ENCODE measurements at regions not wholly inside any gene's neighbourhood (a gene's known extent, or its start where the extent isn't known, plus 50 kb on each side); places are given as distances from the start of the nearest gene placed in this dataset.
"Not testable (repeated sequence)": the region's sequence is repeated elsewhere in the genome, so short reads cannot be mapped to it uniquely, and the experiment has no call there.

- no peak for DNase-seq (ENCODE audit: low spot score)
- in situ Hi-C loops (cut with HindIII; ENCODE audit: low sequenced_read_pairs), result no loop called here
Measured at GRCh38 chr9:71322311-71322710, 200.9 kb upstream of the TRPM3 start.

GRCh38 chr9:71308454-71308853, 187.0 kb upstream of the TRPM3 start:
- in situ Hi-C loops (cut with HindIII; ENCODE audit: low sequenced_read_pairs), result no loop called here
- no peak for DNase-seq (ENCODE audit: low spot score)

- in situ Hi-C loops (cut with HindIII; ENCODE audit: low sequenced_read_pairs), result no loop called here
Measured at GRCh38 chr9:71306134-71306533, 184.7 kb upstream of the TRPM3 start.

GRCh38 chr9:71303351-71303750, 181.9 kb upstream of the TRPM3 start:
- DNase-seq (ENCODE audit: low spot score), result no peak
- in situ Hi-C loops (cut with HindIII; ENCODE audit: low sequenced_read_pairs), result no loop called here

More at GRCh38 chr9:71306134-71306533, 184.7 kb upstream of the TRPM3 start:
- no peak for DNase-seq (ENCODE audit: low spot score)

GRCh38 chr9:71302776-71303175, 181.4 kb upstream of the TRPM3 start:
- in situ Hi-C loops (cut with HindIII; ENCODE audit: low sequenced_read_pairs), result no loop called here
- DNase-seq (ENCODE audit: low spot score), result no peak

- in situ Hi-C loops (cut with HindIII; ENCODE audit: low sequenced_read_pairs), result no loop called here
Measured at GRCh38 chr9:71295928-71296327, 174.5 kb upstream of the TRPM3 start.

GRCh38 chr9:71286146-71286545, 164.7 kb upstream of the TRPM3 start:
- in situ Hi-C loops (cut with HindIII; ENCODE audit: low sequenced_read_pairs), result no loop called here
- DNase-seq (ENCODE audit: low spot score), result peak; percentile 94

More at GRCh38 chr9:71295928-71296327, 174.5 kb upstream of the TRPM3 start:
- no peak for DNase-seq (ENCODE audit: low spot score)

GRCh38 chr9:71285191-71285656, 163.8 kb upstream of the TRPM3 start:
- in situ Hi-C loops (cut with HindIII; ENCODE audit: low sequenced_read_pairs), result no loop called here
- DNase-seq (ENCODE audit: low spot score), result peak; percentile 92

- in situ Hi-C loops (cut with HindIII; ENCODE audit: low sequenced_read_pairs), result not testable (repeated sequence)
Measured at GRCh38 chr9:71282116-71282515, 160.7 kb upstream of the TRPM3 start.

GRCh38 chr9:71279151-71279739, 157.8 kb upstream of the TRPM3 start:
- no peak for DNase-seq (ENCODE audit: low spot score)
- in situ Hi-C loops (cut with HindIII; ENCODE audit: low sequenced_read_pairs), result no loop called here

More at GRCh38 chr9:71282116-71282515, 160.7 kb upstream of the TRPM3 start:
- DNase-seq (ENCODE audit: low spot score), result not testable (repeated sequence)

- in situ Hi-C loops (cut with HindIII; ENCODE audit: low sequenced_read_pairs), result no loop called here
- DNase-seq (ENCODE audit: low spot score), result no peak
Measured at GRCh38 chr9:71273613-71274012, 152.2 kb upstream of the TRPM3 start.

- in situ Hi-C loops (cut with HindIII; ENCODE audit: low sequenced_read_pairs), result no loop called here
- DNase-seq (ENCODE audit: low spot score), result no peak
Measured at GRCh38 chr9:71271602-71272001, 150.2 kb upstream of the TRPM3 start.

GRCh38 chr9:71270554-71270953, 149.1 kb upstream of the TRPM3 start:
- in situ Hi-C loops (cut with HindIII; ENCODE audit: low sequenced_read_pairs), result no loop called here
- DNase-seq (ENCODE audit: low spot score), result no peak

GRCh38 chr9:71269859-71270258, 148.4 kb upstream of the TRPM3 start:
- DNase-seq (ENCODE audit: low spot score), result no peak
- in situ Hi-C loops (cut with HindIII; ENCODE audit: low sequenced_read_pairs), result no loop called here

- no peak for DNase-seq (ENCODE audit: low spot score)
- in situ Hi-C loops (cut with HindIII; ENCODE audit: low sequenced_read_pairs), result no loop called here
Measured at GRCh38 chr9:71268871-71269635, 147.6 kb upstream of the TRPM3 start.

- in situ Hi-C loops (cut with HindIII; ENCODE audit: low sequenced_read_pairs), result no loop called here
- DNase-seq (ENCODE audit: low spot score), result no peak
Measured at GRCh38 chr9:71263451-71263850, 142.0 kb upstream of the TRPM3 start.

GRCh38 chr9:71260419-71260818, 139.0 kb upstream of the TRPM3 start:
- in situ Hi-C loops (cut with HindIII; ENCODE audit: low sequenced_read_pairs), result not testable (repeated sequence)

GRCh38 chr9:71254592-71255277, 133.3 kb upstream of the TRPM3 start:
- DNase-seq (ENCODE audit: low spot score), result no peak
- in situ Hi-C loops (cut with HindIII; ENCODE audit: low sequenced_read_pairs), result no loop called here

More at GRCh38 chr9:71260419-71260818, 139.0 kb upstream of the TRPM3 start:
- DNase-seq (ENCODE audit: low spot score), result not testable (repeated sequence)

GRCh38 chr9:71253011-71253410, 131.6 kb upstream of the TRPM3 start:
- DNase-seq (ENCODE audit: low spot score), result no peak
- in situ Hi-C loops (cut with HindIII; ENCODE audit: low sequenced_read_pairs), result no loop called here

GRCh38 chr9:71250581-71250980, 129.2 kb upstream of the TRPM3 start:
- in situ Hi-C loops (cut with HindIII; ENCODE audit: low sequenced_read_pairs), result no loop called here
- no peak for DNase-seq (ENCODE audit: low spot score)

All from G401 (cell line).